Upper lobe of left lung (tissue), 6 donors: ENCODE measurements at regions not wholly inside any gene's neighbourhood (a gene's known extent, or its start where the extent isn't known, plus 50 kb on each side); places are given as distances from the start of the nearest gene placed in this dataset.
A peak's percentile ranks its signal among the peaks of the same experiment; 100 is the strongest.
"Not testable (repeated sequence)": the region's sequence is repeated elsewhere in the genome, so short reads cannot be mapped to it uniquely, and the experiment has no call there.

Experiments used
- ATAC-seq, 2 donors: fragments of 200-7000 bp; cut with Tn5 transposase; one replicate each; pipeline ENCODE4 v1.9.1; 2022; ENCODE audit warnings: mild to moderate bottlenecking in 2 of 2, moderate library complexity in 2 of 2; ENCODE audit not compliant: low FRiP score in 2 of 2
- DNase-seq, 2 donors: peaks; one replicate each; pipeline ENCODE4 v3.0.0-alpha.2; 2019 to 2020
- H3K27ac ChIP-seq, 4 donors: fragments of 200-600 bp; sonication (generic); one replicate each; pipeline ENCODE4 v1.5.1; 2016 to 2019
- H3K27me3 ChIP-seq, 4 donors: fragments of 200-600 bp; sonication (generic); one replicate each; pipeline ENCODE4 v1.5.1; 2017 to 2019
- H3K36me3 ChIP-seq, 4 donors: fragments of 200-600 bp; sonication (generic); one replicate each; pipeline ENCODE4 v1.5.1; 2016 to 2019
- H3K4me1 ChIP-seq, 4 donors: fragments of 200-600 bp; sonication (generic); one replicate each; pipeline ENCODE4 v1.5.1; 2018 to 2019
- H3K4me3 ChIP-seq, 4 donors: fragments of 200-600 bp; sonication (generic); one replicate each; pipeline ENCODE4 v1.5.1; 2017 to 2019; ENCODE audit warnings: mild to moderate bottlenecking in 2 of 4, moderate library complexity in 1 of 4
- H3K9me3 ChIP-seq, 4 donors: fragments of 200-600 bp; sonication (generic); one replicate each; pipeline ENCODE4 v1.5.1; 2018 to 2019
- CTCF ChIP-seq, 6 experiments: fragments of 450-650 bp in 4 of 6; fragments of 200-600 bp in 2 of 6; sonication (generic) in 2 of 6; IDR thresholded peaks; one replicate each; pipeline ENCODE4 v1.5.1; 2016 to 2019; ENCODE audit warnings: antibody characterized with exemption in 6 of 6
- EP300 ChIP-seq, 4 donors: sonication (generic); formaldehyde crosslinking; IDR thresholded peaks; one replicate each; pipeline ENCODE4 v1.5.1; 2017; ENCODE audit warnings: antibody characterized with exemption in 4 of 4, control low read depth in 2 of 4
- POLR2A ChIP-seq, 4 donors: fragments of 450-650 bp; IDR thresholded peaks; one replicate each; pipeline ENCODE4 v1.5.1; 2016 to 2017; ENCODE audit warnings: antibody characterized with exemption in 4 of 4, mild to moderate bottlenecking in 2 of 4
- POLR2AphosphoS5 ChIP-seq, 2 donors: sonication (generic); formaldehyde crosslinking; IDR thresholded peaks; one replicate each; pipeline ENCODE4 v1.5.1; 2017; ENCODE audit warnings: antibody characterized with exemption in 2 of 2
- WGBS, 2 donors: methylation state at CpG; one replicate each; pipeline ENCODE4 v1.1.5; 2017 to 2018; 5-methylcytosine and 5-hydroxymethylcytosine counted together
- donor health status: DM: no; HTN: no; CAD: no; lungs with moderate emphysema.
- donor health status: DM: no; HTN: yes; CAD: no; lungs with severe emphysema.

- ATAC-seq (peak in 1 of 2 donors; percentile 23), DNase-seq (no peak)
- H3K4me1 ChIP-seq = peaks cover 9 to 19% (median 16%) of the 10 kb centered on the region in 4 donors
- peaks cover 0 to 6% (median 0%) of the 10 kb centered on the region in 4 donors for H3K36me3 ChIP-seq
- no peaks in the 10 kb centered on the region for H3K9me3 ChIP-seq
- WGBS, 2 donors = 76 to 84% methylated on average over 8 of the region's 8 CpGs
- no peaks in the 10 kb centered on the region for H3K27me3 ChIP-seq
- peak overlapping the region in 2 of 4 donors; percentile 23 to 34 for H3K27ac ChIP-seq
- TF ChIP-seq POLR2A (IDR thresholded peaks at IDR 0.05) (no peak), CTCF (IDR thresholded peaks at IDR 0.05) (no peak), POLR2AphosphoS5 (IDR thresholded peaks at IDR 0.05) (no peak), EP300 (IDR thresholded peaks at IDR 0.05) (no peak)
- no peak overlapping the region for H3K4me3 ChIP-seq
Observed at GRCh38 chr18:46199515-46200147, 95.4 kb downstream of the HAUS1 start.

- WGBS, 2 donors = 86 to 94% methylated on average over 11 of the region's 11 CpGs
- H3K9me3 ChIP-seq, H3K36me3 ChIP-seq, H3K4me3 ChIP-seq, ATAC-seq, H3K27me3 ChIP-seq, DNase-seq: not testable (repeated sequence)
- peaks cover 9 to 26% (median 16%) of the 10 kb centered on the region in 4 donors for H3K4me1 ChIP-seq
- H3K27ac ChIP-seq = peak overlapping the region in 2 of 4 donors; percentile 23 to 34
Observed at GRCh38 chr18:46200178-46201055, 96.2 kb downstream of the HAUS1 start.

GRCh38 chr18:46204143-46204542 lies 100.0 kb downstream of the HAUS1 start:
- Histone ChIP-seq H3K9me3 (no peaks in the 10 kb centered on the region), H3K27me3 (no peaks in the 10 kb centered on the region), H3K27ac (no peak overlapping the region), H3K36me3 (no peaks in the 10 kb centered on the region), H3K4me1 (peaks cover 7 to 24% (median 14%) of the 10 kb centered on the region in 4 donors), H3K4me3 (no peak overlapping the region)
- ATAC-seq (no peak), DNase-seq (no peak)
- no peak for TF ChIP-seq POLR2A (IDR thresholded peaks at IDR 0.05)
- TF ChIP-seq POLR2AphosphoS5 (IDR thresholded peaks at IDR 0.05) = no peak
- no peak for TF ChIP-seq EP300 (IDR thresholded peaks at IDR 0.05)
- no peak for TF ChIP-seq CTCF (IDR thresholded peaks at IDR 0.05)

GRCh38 chr18:46207985-46208384 lies 103.8 kb downstream of the HAUS1 start:
- TF ChIP-seq EP300 (IDR thresholded peaks at IDR 0.05) (no peak), POLR2AphosphoS5 (IDR thresholded peaks at IDR 0.05) (no peak), CTCF (IDR thresholded peaks at IDR 0.05) (no peak), POLR2A (IDR thresholded peaks at IDR 0.05) (no peak)
- Histone ChIP-seq H3K4me3 (no peak overlapping the region), H3K27ac (no peak overlapping the region), H3K9me3 (no peaks in the 10 kb centered on the region), H3K27me3 (no peaks in the 10 kb centered on the region), H3K36me3 (no peaks in the 10 kb centered on the region), H3K4me1 (peaks cover 0 to 29% (median 9%) of the 10 kb centered on the region in 4 donors)
- 0 to 74% methylated on average over 1 of the region's 1 CpG for WGBS, 2 donors
- no peak for DNase-seq
- ATAC-seq = no peak

GRCh38 chr18:46209161-46209560 lies 105.0 kb downstream of the HAUS1 start:
- Histone ChIP-seq H3K4me1 (peaks cover 0 to 31% (median 11%) of the 10 kb centered on the region in 4 donors), H3K27me3 (no peaks in the 10 kb centered on the region), H3K4me3 (no peak overlapping the region), H3K9me3 (no peaks in the 10 kb centered on the region), H3K36me3 (no peaks in the 10 kb centered on the region), H3K27ac (no peak overlapping the region)
- DNase-seq (no peak), ATAC-seq (no peak)
- no peak for TF ChIP-seq CTCF (IDR thresholded peaks at IDR 0.05)
- no peak for TF ChIP-seq POLR2AphosphoS5 (IDR thresholded peaks at IDR 0.05)
- TF ChIP-seq EP300 (IDR thresholded peaks at IDR 0.05) = no peak
- TF ChIP-seq POLR2A (IDR thresholded peaks at IDR 0.05) = no peak
